GM12892 (cell line): ENCODE measurements at regions not wholly inside any gene's neighbourhood (a gene's known extent, or its start where the extent isn't known, plus 50 kb on each side); places are given as distances from the start of the nearest gene placed in this dataset.

Experiments used
- POLR2A ChIP-seq: IDR thresholded peaks from 2 replicates; pipeline ENCODE4 v1.6.1; 2011; ENCODE audit warnings: low read depth, low read length, control low read depth
- TAF1 ChIP-seq: IDR thresholded peaks from 2 replicates; pipeline ENCODE4 v1.6.1; 2011; ENCODE audit warnings: low read depth, mild to moderate bottlenecking, control low read depth, low read length, borderline replicate concordance

- TF ChIP-seq TAF1: no peak
- no peak for TF ChIP-seq POLR2A
Observed at GRCh38 chr9:119838210-119838609, 469.0 kb upstream of the BRINP1 start.
